ENCODE measurements at regions not wholly inside any gene's neighbourhood (a gene's known extent, or its start where the extent isn't known, plus 50 kb on each side); places are given as distances from the start of the nearest gene placed in this dataset.
"Not testable (repeated sequence)": the region's sequence is repeated elsewhere in the genome, so short reads cannot be mapped to it uniquely, and the experiment has no call there.

DNA sequence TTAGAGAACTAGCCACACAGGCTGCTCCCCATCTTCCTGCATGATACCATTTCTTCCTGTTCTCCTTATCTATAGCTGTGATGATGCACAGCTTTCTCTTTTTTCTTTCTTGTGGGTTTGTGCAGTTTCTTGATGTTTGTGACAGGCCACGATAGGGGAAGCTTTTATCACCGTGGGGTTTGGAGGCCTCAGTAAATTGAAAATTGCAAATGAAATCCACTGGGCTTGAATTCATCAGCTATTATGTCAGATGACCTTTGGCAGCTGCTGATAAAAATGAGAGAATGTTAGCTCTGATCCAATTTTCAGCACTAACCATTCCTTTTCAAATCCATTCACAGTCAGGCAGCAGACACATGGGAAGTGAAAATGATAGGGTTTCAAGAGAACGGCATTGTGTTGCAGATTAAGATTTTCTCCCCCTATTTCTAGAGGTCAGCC lies 176.9 kb upstream of the SOX2 start:
- DNase-seq (ENCODE audit: low read depth in 2 of 3, low spot score in 1 of 3), result no peak

DNA sequence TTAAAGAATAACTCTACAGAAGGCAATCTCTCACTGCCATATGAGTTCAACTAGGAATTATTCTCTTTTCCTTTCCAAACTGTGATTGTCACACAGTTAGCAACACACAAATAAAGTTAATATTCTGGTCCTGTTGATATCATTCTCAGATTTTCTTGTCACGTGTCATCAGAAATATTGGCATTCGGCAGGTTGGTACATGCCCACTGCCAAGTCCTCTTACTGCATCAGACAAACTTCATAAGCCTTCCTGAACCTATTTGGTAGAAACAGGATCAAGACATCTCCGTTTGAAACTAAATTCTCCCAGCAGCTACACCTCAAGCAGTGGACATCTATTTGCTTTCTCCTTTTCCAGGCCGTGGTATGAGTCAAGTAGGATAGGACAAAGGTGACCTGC lies 177.9 kb upstream of the SOX2 start:
- no peak for DNase-seq (ENCODE audit: low read depth in 2 of 3, low spot score in 1 of 3)

DNA sequence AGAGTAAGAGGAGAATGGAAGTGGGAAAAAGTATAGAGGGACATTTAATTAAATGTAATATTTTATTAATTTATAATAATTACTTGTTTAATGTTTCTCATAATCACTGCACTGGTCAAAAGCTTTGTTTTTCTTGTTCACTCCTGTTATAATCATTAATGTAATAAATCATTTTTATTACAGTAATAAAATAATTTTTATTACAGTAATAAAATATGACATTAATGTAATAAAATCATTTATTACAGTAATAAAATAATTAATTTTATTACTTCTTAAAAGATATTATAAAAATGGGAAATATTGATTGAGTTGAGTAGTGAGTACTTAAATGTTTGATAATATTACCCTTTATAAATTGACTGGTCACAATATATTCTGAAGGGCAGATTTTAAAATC lies 181.1 kb upstream of the SOX2 start:
- DNase-seq (ENCODE audit: low read depth in 2 of 3, low spot score in 1 of 3), result no peak

DNA sequence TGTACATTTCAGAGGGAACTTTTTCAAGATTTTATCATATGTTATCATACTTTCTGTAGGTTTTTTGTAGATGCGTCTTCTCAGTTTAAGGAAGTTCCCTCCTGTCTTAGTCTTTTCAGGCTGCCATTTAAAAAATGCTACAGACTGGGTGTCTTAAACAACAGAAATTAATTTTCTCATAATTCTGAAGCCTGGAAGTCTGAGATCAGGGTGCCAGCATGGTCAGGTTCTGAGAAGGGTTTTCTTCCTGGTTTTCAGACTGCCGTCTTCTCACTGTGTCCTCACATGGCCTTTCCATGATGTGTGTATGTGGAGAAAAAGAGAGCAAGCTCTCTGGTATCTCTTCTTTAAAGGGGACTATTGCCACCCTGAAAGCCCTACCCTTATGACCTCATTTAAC lies 189.9 kb upstream of the SOX2 start:
- no peak for DNase-seq (ENCODE audit: low read depth in 2 of 3, low spot score in 1 of 3)

DNA sequence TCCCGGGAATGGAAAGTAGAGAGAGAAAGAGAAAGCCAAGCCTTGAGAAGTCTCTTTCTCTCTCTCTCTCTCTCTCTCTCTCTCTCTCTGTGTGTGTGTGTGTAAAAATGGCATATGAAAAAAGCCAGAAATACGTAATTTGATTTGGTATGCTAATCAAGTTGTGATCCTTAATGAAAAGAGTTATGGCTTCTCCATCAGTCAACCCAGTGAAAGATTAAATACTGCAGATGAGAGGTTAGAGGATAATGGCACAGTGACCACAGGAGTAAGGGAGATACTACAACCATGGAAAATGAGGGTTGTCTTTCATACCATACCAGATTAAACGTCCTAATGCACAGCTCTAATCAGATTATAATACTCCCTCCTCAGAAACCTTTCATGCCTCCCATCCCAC lies 193.5 kb upstream of the SOX2 start:
- no peak for DNase-seq (ENCODE audit: low read depth in 2 of 3, low spot score in 1 of 3)

GRCh38 chr3:181512787-181513186 lies 198.9 kb upstream of the SOX2 start:
- no peak for DNase-seq (ENCODE audit: low read depth in 2 of 3, low spot score in 1 of 3)

- DNase-seq (ENCODE audit: low read depth in 2 of 3, low spot score in 1 of 3), result no peak
Measured at GRCh38 chr3:181510500-181510899, 201.2 kb upstream of the SOX2 start.

DNA sequence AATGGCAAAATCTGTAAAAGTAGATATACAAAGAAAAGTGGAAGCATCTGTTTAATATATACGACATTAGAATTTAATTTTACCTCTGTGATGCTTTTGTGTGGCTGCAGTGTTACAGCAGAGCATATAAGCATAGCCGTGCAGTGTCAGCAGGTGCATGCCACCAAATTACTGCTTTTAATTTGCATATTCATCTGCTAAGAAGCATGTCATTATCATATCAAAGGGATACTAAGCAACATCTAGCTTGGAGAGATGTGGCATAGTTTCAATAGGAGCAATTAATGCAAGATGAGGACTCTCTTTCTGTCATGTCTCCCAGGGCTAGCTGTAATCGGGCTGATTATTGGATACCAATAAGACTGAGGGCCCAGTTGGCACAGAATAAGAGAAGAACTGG lies 214.4 kb upstream of the SOX2 start:
- no peak for DNase-seq (ENCODE audit: low read depth in 2 of 3, low spot score in 1 of 3)

- no peak for DNase-seq (ENCODE audit: low read depth in 2 of 3, low spot score in 1 of 3)
Measured at GRCh38 chr3:181493423-181493822, 218.3 kb upstream of the SOX2 start.

GRCh38 chr3:181488536-181488935 lies 223.2 kb upstream of the SOX2 start:
- no peak for DNase-seq (ENCODE audit: low read depth in 2 of 3, low spot score in 1 of 3)

- DNase-seq (ENCODE audit: low read depth in 2 of 3, low spot score in 1 of 3), result no peak
Measured at GRCh38 chr3:181487236-181487978, 224.3 kb upstream of the SOX2 start.

DNA sequence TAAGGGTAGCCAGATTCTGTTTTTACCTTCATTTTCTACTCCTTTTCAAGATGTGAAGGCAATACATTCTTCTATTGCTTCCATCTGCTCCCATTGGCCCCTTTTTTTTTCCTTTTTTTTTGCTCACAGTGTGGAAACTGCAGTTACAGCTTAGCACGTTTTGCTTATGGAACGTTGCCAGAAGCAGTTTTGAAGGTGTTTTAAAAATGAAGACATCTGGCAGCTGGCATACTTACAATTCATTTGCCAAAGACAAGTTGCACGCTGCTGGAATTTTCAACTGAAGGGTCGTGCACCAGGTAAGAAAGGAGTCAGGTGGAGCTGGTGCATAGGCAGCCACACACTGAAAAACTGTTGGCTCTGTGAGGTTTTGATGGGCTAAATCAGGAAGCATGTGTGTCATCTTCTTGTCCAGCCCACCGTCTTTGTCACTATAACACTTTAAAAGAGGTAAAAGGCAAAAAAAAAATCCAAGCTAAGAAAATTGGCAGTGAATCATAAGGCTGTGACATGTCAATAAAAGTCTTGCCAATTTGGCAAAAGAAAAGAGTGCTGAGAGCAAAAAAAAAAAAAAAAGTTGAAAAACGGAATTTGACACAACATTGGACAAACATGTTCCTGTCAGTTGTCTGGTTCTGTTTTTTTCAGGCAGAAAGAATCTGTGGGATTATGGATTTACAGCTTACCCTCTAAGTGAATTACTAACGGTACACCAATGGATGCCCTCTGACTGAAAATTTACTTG lies 225.4 kb upstream of the SOX2 start:
- DNase-seq (ENCODE audit: low read depth in 2 of 3, low spot score in 1 of 3), result no peak

DNA sequence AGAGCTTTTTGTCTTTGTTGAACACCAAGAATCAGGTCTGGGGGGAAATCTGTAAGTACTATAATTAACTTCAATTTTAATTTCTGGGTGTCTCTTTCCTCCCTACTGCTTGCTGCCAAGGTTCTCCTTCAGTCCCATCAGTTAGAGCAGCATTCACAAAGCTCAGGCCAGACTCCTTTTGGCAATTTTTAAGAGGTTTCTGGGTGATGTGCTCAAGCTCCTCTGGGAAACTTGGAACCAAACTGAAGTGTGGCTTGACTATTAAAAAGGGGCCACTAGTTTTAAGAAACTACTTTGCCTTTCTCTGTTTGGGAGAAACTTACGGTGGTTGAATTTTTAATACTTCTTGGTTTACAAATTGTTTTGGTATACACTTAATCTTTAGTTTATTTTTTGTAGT lies 227.7 kb upstream of the SOX2 start:
- DNase-seq (ENCODE audit: low read depth in 2 of 3, low spot score in 1 of 3), result no peak

DNA sequence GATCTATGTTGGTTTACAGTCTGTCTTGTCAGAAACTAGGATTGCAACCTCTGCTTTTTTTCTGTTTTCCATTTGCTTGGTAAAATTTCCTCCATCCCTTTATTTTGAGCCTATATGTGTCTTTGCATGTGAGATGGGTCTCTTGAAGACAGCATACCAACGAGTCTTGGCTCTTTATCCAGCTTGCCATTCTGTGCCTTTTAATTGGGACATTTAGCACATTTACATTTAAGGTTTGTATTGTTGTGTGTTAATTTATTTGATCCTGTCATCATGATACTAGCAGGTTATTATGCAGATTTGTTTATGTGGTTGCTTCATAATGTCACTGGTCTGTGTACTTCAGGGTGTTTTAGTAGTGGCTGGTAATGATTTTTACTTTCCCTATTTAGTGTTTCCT lies 236.6 kb upstream of the SOX2 start:
- DNase-seq (ENCODE audit: low read depth in 2 of 3, low spot score in 1 of 3), result not testable (repeated sequence)

DNA sequence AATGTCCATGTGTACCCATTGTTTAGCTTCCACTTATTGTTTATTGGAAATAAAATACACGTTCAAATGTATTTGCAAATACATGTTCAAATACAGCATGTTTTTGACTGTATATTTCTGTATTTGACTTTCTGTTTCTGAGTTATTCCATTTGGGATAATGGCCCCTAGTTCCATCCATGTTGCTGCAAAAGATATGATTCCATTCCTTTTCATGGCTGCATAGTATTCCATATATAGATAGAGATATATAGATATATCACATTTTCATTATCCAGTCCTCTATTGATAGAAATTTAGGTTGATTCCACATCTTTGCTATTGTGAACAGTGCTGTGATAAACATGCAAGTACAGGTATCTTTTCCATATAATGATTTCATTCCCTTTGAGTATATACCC lies 241.4 kb upstream of the SOX2 start:
- DNase-seq (ENCODE audit: low read depth in 2 of 3, low spot score in 1 of 3), result no peak

- no peak for DNase-seq (ENCODE audit: low read depth in 2 of 3, low spot score in 1 of 3)
Measured at GRCh38 chr3:181464033-181464694, 247.6 kb upstream of the SOX2 start.

DNA sequence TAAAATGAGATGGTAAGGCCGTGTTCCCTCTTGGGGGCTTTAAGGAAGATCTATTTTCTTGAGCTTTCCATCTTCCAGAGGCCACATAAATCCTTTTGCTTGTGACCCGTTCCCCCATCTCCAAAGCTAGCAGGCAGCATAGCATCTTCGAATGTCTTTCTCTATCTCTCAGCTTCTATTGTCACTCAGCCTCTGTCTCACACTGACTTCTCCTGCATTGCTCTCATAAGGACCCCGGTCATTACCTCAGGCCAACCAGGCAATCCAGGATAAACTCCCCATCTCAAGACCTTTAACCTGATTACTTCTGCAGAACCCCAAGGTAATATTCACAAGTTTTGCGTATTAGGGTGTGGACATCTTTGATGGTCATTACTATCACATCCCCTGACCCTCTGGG lies 250.3 kb upstream of the SOX2 start:
- DNase-seq (ENCODE audit: low read depth in 2 of 3, low spot score in 1 of 3), result no peak

DNA sequence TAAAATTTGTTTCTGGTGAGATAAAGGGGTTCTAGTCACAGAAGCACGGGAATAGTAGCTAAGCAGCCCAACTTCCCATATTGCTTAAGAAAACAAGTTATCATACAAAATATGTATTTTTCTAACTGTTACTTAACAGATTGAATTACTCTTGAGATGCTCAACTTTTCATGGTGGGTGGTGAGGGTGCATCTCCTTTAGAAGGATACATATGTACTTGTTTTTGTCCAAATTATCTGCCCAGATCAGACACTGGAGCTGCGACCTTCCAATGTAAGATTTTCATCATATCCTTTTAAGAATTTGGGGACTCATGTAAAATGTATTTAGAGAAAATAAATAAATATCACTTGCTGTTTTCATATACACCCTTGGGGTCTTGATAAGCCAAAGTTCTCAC lies 252.2 kb upstream of the SOX2 start:
- DNase-seq (ENCODE audit: low read depth in 2 of 3, low spot score in 1 of 3), result no peak

- DNase-seq (ENCODE audit: low read depth in 2 of 3, low spot score in 1 of 3), result no peak
Measured at GRCh38 chr3:181458857-181459256, 252.9 kb upstream of the SOX2 start.

DNA sequence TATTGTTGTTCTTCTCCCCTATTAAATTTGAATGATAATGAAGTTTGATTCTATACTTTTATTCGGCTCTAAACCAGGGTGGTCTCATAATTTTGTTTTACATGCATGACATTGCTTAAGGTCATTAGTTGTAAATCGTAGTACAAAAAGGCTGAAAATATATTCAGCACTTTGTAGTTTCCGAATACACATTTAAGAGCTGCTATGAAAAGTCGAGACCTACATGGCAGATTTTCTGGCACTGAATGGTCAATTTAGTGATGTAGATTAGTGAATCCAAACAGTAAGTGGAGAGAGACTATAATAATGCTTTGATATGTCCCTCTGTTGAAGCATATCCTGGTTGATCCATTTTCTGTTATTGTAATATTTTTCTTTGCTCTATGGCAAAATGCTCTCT lies 254.0 kb upstream of the SOX2 start:
- DNase-seq (ENCODE audit: low read depth in 2 of 3, low spot score in 1 of 3), result no peak

- DNase-seq (ENCODE audit: low read depth in 2 of 3, low spot score in 1 of 3), result no peak
Measured at GRCh38 chr3:181457190-181457589, 254.5 kb upstream of the SOX2 start.

DNA sequence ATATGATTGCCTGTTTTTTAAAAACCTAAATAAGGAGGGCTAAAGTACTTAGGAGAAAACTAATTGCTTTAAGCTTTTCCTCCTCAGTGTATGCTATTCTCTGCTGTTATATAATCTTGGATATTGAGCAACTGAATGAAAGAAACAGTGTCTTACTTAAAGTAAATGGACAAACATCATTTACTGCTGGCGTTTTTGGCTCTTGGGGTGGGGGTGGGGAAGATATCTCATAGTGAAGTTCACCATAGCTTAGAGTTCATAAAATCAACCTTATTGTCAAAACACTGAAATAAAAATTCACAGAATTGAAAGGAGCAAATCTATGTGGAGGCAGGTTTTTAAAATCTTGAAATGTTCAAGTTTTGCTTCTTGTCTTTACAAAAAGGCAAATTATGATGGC lies 256.4 kb upstream of the SOX2 start:
- DNase-seq (ENCODE audit: low read depth in 2 of 3, low spot score in 1 of 3), result no peak
